GM19324 (cell line): ENCODE measurements at regions not wholly inside any gene's neighbourhood (a gene's known extent, or its start where the extent isn't known, plus 50 kb on each side); places are given as distances from the start of the nearest gene placed in this dataset.

Source experiments
- ATAC-seq: cut with Tn5 transposase; IDR thresholded peaks from one replicate; pipeline ENCODE4 v1.9.1; 2021; ENCODE audit warnings: mild to moderate bottlenecking, moderate library complexity; ENCODE audit not compliant: unreplicated experiment, low FRiP score

DNA sequence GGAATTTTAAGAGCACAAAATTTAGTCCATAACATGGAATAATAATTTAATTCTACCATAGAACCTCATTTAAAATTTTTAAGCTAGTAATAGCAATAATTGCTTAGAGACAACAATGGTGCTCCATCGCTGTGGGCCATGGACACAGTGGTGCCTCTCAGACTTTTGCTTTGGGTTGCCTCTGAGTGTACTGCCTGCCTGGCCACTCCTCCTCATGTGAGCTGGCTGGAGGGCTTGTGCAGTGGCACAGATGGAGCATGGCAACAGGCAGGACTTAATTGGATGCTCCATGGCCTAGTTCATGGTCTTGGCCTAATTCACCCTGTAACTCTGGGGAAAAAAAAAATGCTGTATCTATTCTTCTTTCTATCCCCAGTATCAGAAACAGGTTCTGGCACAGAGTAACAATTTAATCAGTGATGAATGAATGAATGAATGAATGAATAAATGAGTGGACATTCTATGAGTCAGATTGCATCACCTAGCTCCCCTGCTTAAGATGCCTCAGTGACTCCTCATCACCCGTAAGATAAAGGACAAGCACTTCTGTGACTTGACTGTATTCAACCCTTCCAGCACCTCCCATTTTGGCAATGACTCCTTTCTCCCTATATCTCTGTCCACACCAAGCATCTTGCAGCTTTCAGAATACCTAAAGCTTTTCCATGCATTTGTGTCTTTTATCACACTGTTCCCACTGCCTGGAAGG is 211.8 kb upstream of the SLC14A2 start:
- ATAC-seq = no peak

GRCh38 chr18:45408218-45408617 is 207.1 kb upstream of the SLC14A2 start:
- no peak for ATAC-seq

DNA sequence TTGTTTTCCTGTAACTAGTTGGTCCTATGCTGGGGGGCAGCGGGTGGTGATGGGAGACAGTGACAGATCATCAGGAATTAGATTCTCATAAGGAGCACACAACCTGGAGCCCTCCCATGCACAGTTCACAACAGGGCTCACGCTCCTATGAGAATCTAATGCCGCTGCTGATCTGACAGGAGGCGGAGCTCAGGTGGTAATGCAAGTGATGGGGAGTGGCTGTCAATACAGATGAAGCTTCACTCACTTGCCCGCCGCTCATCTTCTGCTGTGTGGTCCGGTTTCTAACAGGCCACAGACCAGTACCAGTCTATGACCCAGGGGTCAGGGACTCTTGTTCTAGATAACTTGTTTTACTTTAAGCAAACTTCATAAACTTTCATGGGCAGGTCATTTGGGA is 205.3 kb upstream of the SLC14A2 start:
- ATAC-seq = no peak

DNA sequence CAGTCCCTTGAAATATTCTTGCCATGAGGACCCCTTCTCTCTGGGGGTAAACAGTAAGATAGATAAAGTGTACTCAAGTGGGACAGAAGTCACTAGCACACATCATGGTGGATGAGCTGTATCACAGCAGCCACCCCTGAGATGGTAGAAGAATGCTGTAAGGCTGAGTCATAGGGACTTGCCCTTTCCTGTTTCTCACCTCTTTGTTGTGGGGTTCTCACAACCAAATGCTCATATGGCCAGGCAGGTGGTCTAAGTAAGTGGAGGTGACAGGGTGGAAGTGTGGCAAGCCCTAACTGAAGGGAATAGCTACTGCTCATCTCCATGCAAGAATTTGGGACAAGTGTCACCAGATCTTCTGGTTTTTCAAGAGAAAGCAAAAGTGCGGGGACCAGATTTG is 202.7 kb upstream of the SLC14A2 start:
- ATAC-seq = no peak

GRCh38 chr18:45413180-45413836 is 202.0 kb upstream of the SLC14A2 start:
- no peak for ATAC-seq

GRCh38 chr18:45415614-45416013 is 199.7 kb upstream of the SLC14A2 start:
- ATAC-seq = no peak

DNA sequence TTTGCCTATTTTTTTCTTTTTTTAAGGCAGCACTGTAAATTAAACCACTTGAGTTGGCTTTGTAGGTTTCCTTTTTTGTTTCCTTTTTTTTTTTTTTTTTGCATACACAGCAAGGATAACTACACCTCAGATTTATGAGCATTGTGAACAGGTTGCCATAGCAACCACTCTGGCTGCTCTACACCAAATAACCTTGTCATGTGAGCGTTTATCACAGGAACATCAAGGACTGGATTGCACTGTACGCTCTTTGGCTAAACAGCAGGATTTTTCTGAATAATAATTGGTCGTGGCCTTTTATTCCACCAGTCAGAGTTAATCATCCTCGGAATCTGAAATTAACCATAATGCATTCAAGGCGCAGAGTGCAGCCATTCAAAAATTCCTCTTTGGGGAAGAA is 199.1 kb upstream of the SLC14A2 start:
- ATAC-seq = no peak

- no peak for ATAC-seq
Measured at GRCh38 chr18:45417392-45417791, 197.9 kb upstream of the SLC14A2 start.

GRCh38 chr18:45423659-45424058 is 191.6 kb upstream of the SLC14A2 start:
- no peak for ATAC-seq

GRCh38 chr18:45430041-45430440 is 185.2 kb upstream of the SLC14A2 start:
- no peak for ATAC-seq

GRCh38 chr18:45435810-45436209 is 179.5 kb upstream of the SLC14A2 start:
- no peak for ATAC-seq

DNA sequence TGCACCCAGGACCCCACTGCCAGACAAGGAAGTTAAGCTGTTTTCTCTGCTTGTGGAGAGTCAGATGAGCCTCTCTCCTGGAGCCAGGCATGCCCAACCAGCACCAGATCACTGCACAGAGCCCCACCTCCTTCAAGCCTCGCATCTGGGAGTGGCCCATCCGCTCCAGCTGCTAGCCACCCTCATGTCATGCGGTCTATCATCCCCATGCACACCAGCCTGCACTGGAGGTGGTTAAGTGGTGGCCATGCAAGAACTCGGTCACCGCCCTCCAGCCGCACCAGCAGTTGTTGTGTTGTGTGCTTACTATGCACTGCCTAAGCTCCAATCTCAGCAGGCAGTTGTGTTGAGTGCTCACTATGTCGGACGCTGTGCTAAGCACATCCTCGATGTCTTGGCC is 177.9 kb upstream of the SLC14A2 start:
- ATAC-seq = no peak

DNA sequence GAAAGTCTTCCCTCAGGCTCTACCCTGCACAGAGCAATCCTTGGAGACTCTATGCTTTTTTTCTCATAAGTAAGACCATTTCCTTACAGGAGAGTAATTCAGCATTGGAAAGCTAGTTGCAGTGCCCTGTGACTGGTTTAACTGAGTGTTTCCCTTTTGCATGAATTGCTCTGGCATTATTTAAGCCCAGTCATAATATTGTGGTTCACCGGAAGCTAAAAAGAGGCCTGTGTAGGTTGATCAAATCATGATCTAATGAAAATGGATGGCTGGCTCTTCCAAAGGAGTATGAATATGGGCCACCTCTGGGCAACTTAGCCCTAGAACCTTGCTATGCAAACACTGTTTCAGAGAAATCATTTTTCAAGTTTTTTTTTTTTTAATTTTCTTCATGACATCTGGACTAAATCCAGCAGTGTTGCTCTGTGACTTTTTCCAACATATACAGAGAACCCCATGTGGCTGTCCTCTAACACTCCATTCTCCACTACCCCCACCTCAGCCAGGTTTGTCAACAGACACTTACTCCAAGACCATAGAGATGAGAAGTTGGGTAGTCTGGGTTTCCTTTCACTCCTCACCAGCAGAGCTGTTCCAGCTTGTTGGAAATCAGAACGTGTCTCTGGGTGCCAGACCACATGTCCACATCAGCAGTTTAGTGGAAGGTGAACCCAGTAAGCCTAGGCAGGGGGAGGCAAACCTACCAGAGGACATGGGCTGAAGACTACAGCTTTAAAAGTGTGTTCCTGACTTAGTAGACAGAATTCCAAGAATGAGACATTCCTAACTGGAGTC is 175.2 kb upstream of the SLC14A2 start:
- no peak for ATAC-seq

- ATAC-seq = no peak
Measured at GRCh38 chr18:45441110-45441847, 174.0 kb upstream of the SLC14A2 start.

GRCh38 chr18:45444040-45444439 is 171.2 kb upstream of the SLC14A2 start:
- no peak for ATAC-seq

DNA sequence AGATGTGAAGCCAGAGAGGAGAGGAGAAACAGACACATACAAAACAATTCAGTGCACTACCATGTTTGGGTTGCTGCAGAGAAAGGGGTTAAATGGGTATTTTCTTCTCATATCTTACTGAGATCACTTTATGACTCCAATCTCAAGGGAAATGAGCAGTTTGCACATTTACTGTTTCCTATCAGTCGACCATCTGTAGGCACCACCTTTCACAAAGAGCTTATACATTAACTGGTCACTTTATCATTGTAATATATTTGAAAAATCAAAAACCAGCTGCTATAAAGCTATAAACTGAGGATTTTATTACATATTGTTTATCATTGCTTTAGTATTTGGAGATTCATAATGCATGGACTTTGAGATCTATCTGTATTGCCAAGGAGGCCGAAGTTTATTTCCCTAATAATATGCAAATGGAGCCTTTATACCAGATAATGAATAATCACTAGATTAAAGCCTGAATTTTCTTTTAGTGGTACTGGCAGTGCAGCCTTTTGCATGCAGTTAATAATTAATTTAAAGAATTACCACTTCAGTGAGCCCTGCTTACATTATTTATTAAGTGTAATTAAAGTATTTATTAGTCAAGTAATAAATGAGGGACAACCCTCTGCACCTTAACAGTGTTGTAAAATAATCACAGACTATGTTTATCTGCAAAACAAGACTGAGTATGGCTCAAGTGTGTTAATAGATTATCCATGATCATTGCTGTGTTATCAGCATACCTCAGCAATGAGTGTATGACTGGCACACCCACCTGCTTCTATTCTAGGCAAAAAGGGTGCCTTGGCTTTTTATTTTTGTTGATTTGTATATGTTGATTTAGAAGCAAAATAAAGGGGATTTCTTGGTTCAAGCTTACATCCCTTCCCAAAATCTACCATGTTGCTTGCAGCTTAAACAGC is 167.7 kb upstream of the SLC14A2 start:
- ATAC-seq = no peak

GRCh38 chr18:45448871-45449270 is 166.4 kb upstream of the SLC14A2 start:
- ATAC-seq = no peak

- ATAC-seq = no peak
Measured at GRCh38 chr18:45449418-45450227, 165.7 kb upstream of the SLC14A2 start.
